ENCODE measurements at regions not wholly inside any gene's neighbourhood (a gene's known extent, or its start where the extent isn't known, plus 50 kb on each side); places are given as distances from the start of the nearest gene placed in this dataset.
"Not testable (repeated sequence)": the region's sequence is repeated elsewhere in the genome, so short reads cannot be mapped to it uniquely, and the experiment has no call there.

- H3K36me3 Mint-ChIP-seq = peaks cover 31% of the 10 kb centered on the region
- peaks cover 83% of the 10 kb centered on the region for H3K4me1 Mint-ChIP-seq
- ATAC-seq (peak; percentile 91), DNase-seq (ENCODE audit: low spot score in 2 of 2) (peak; percentile 34 to 81)
- peak overlapping the region; percentile 69 for H3K4me3 Mint-ChIP-seq
- no peaks in the 10 kb centered on the region for H3K9me3 Mint-ChIP-seq
- peak overlapping the region; percentile 89 for H3K27ac Mint-ChIP-seq
These were observed 123.0 kb upstream of the SLC39A10 start for GRCh38 chr2:195533771-195534642.

- no peak for ATAC-seq
- DNase-seq (ENCODE audit: low spot score in 2 of 2) = no peak
- Mint-ChIP-seq H3K9me3 (no peaks in the 10 kb centered on the region), H3K36me3 (peaks cover 31% of the 10 kb centered on the region), H3K4me3 (peak overlapping the region; percentile 69), H3K4me1 (peaks cover 72% of the 10 kb centered on the region), H3K27ac (peak overlapping the region; percentile 89)
These were observed 124.3 kb upstream of the SLC39A10 start for GRCh38 chr2:195532628-195533271.

- H3K4me1 Mint-ChIP-seq = peaks cover 68% of the 10 kb centered on the region
- DNase-seq (ENCODE audit: low spot score in 2 of 2) (no peak), ATAC-seq (no peak)
- peak overlapping the region; percentile 89 for H3K27ac Mint-ChIP-seq
- peak overlapping the region; percentile 69 for H3K4me3 Mint-ChIP-seq
- no peaks in the 10 kb centered on the region for H3K9me3 Mint-ChIP-seq
- H3K36me3 Mint-ChIP-seq = peaks cover 31% of the 10 kb centered on the region
These were observed 124.8 kb upstream of the SLC39A10 start for GRCh38 chr2:195532255-195532627.

DNA sequence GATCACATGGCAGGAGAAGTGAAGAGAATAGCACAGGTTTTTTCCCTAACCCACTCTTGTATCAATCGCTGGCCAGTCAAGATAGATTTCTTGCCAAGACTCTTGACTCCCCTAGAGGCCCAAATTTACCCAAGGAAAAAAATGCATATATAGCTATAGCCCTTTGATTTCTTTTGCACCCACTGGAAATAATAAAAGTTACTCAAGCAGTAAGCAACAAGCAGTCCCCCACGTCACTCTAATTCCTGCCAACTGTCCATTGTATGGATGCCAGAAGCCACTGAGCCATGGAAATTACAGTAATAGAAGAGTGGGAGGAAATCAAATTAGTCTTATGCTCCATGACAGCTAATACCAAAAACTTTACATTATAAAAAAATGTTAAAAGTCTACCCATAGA is 125.3 kb upstream of the SLC39A10 start:
- Mint-ChIP-seq H3K4me1 (peaks cover 63% of the 10 kb centered on the region), H3K9me3 (no peaks in the 10 kb centered on the region), H3K36me3 (peaks cover 28% of the 10 kb centered on the region), H3K27ac (no peak overlapping the region), H3K4me3 (peak overlapping the region; percentile 69)
- DNase-seq (ENCODE audit: low spot score in 2 of 2) = no peak
- no peak for ATAC-seq

DNA sequence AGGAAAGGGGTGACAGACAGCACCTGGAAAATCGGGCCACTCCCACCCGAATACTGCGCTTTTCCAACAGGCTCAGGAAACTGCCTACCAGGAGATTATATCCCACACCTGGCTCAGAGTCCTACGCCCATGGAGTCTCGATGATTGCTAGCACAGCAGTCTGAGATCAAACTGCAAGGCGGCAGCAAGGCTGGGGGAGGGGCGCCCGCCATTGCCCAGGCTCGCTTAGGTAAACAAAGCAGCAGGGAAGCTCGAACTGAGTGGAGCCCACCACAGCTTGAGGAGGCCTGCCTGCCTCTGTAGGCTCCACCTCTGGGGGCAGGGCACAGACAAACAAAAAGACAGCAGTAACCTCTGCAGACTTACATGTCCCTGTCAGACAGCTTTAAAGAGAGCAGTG is 133.8 kb upstream of the SLC39A10 start:
- H3K4me1 Mint-ChIP-seq; H3K27ac Mint-ChIP-seq; DNase-seq (ENCODE audit: low spot score in 2 of 2); H3K4me3 Mint-ChIP-seq; H3K9me3 Mint-ChIP-seq; H3K36me3 Mint-ChIP-seq; ATAC-seq: not testable (repeated sequence)

- peaks cover 4% of the 10 kb centered on the region for H3K9me3 Mint-ChIP-seq
- DNase-seq (ENCODE audit: low spot score in 2 of 2) (no peak), ATAC-seq (no peak)
- H3K4me1 Mint-ChIP-seq = no peaks in the 10 kb centered on the region
- no peak overlapping the region for H3K27ac Mint-ChIP-seq
- H3K36me3 Mint-ChIP-seq = no peaks in the 10 kb centered on the region
- no peak overlapping the region for H3K4me3 Mint-ChIP-seq
These were observed 135.4 kb upstream of the SLC39A10 start for GRCh38 chr2:195521589-195521988.

GRCh38 chr2:195520671-195521155 is 136.3 kb upstream of the SLC39A10 start:
- Mint-ChIP-seq H3K4me1 (no peaks in the 10 kb centered on the region), H3K9me3 (peaks cover under 1% of the 10 kb centered on the region), H3K36me3 (no peaks in the 10 kb centered on the region), H3K4me3 (no peak overlapping the region), H3K27ac (peak overlapping the region; percentile 1)
- ATAC-seq = no peak
- no peak for DNase-seq (ENCODE audit: low spot score in 2 of 2)

DNA sequence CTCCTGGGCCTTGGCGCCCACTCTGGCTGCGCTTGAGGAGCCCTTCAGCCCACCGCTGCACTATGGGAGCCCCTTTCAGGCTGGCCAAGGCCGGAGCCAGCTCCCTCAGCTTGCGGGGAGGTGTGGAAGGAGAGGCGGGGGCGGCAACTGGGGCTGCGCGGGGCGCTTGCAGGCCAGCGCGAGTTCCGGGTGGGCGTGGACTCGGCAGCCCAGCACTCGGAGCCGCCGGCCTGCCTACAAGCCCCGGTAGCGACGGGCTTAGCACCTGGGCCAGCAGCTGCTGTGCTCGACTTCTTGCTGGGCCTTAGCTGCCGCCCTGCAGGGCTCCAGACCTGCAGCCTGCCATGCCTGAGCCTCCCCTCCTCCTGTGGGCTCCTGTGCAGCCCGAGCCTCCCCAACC is 141.5 kb upstream of the SLC39A10 start:
- Mint-ChIP-seq H3K4me1 (no peaks in the 10 kb centered on the region), H3K4me3 (no peak overlapping the region), H3K9me3 (no peaks in the 10 kb centered on the region), H3K36me3 (no peaks in the 10 kb centered on the region), H3K27ac (no peak overlapping the region)
- no peak for DNase-seq (ENCODE audit: low spot score in 2 of 2)
- no peak for ATAC-seq

- no peaks in the 10 kb centered on the region for H3K9me3 Mint-ChIP-seq
- no peak overlapping the region for H3K27ac Mint-ChIP-seq
- no peak for DNase-seq (ENCODE audit: low spot score in 2 of 2)
- no peak overlapping the region for H3K4me3 Mint-ChIP-seq
- H3K36me3 Mint-ChIP-seq = no peaks in the 10 kb centered on the region
- no peak for ATAC-seq
- peaks cover 3% of the 10 kb centered on the region for H3K4me1 Mint-ChIP-seq
These were observed 142.7 kb upstream of the SLC39A10 start for GRCh38 chr2:195514365-195514764.

DNA sequence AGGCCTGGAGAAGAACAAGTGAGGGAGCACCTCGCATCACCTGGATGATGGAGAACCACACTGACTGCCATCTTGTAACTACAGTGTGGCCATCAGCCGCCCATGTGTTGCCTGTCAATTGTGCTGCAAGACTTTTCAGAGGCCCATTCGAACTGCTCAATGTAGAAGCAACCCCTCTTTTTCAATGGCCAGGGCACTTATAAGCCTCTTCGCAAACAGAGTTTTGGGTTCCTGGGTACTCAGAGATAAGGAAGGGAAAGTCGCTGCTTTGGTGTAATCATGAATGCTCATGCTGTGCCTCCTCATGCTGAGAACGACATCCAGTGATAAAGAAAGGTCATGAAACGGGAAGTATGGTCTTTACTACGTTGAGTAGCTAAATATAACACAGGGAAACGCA is 143.9 kb upstream of the SLC39A10 start:
- H3K4me3 Mint-ChIP-seq = no peak overlapping the region
- peaks cover 12% of the 10 kb centered on the region for H3K4me1 Mint-ChIP-seq
- H3K9me3 Mint-ChIP-seq = peaks cover 2% of the 10 kb centered on the region
- ATAC-seq (no peak), DNase-seq (ENCODE audit: low spot score in 2 of 2) (no peak)
- no peak overlapping the region for H3K27ac Mint-ChIP-seq
- no peaks in the 10 kb centered on the region for H3K36me3 Mint-ChIP-seq

DNA sequence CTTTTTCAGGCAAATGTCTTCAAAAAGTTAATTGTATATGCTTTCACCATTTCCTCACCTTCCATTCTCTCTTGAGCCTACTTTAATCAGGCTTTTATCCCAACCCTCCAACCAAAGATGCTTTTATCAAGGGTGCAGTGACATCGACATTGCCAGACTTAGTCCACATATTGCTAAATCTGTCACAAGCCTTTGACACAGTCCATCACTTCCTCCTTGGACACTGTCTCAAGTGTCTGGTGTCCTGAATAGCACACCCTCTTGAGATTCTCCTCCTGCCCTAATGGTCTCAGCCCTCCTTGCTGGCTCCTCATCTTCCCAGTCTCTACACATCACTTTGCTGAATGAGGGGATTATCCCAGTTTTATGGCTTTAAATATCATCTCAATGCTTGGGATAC is 147.5 kb upstream of the SLC39A10 start:
- DNase-seq (ENCODE audit: low spot score in 2 of 2) (no peak), ATAC-seq (no peak)
- Mint-ChIP-seq H3K27ac (no peak overlapping the region), H3K9me3 (peaks cover 4% of the 10 kb centered on the region), H3K4me3 (no peak overlapping the region), H3K36me3 (no peaks in the 10 kb centered on the region), H3K4me1 (peaks cover 20% of the 10 kb centered on the region)

DNA sequence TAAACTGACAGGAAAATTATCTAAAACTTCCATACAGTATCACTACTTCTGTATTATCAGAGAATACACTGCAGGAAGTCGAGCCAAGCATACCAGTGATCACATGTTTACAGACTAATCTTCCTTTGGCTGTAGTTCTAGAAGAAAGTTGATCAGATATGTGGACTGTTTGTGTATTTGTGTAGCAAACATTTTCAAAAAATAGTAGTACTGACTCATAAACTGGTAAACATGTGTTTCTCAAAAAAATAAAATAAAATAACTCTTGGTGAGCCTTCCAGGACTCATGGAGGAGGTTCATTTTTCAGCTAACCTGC is 148.9 kb upstream of the SLC39A10 start:
- Mint-ChIP-seq H3K27ac (no peak overlapping the region), H3K36me3 (no peaks in the 10 kb centered on the region), H3K4me1 (peaks cover 22% of the 10 kb centered on the region), H3K4me3 (no peak overlapping the region), H3K9me3 (peaks cover 5% of the 10 kb centered on the region)
- no peak for ATAC-seq
- DNase-seq (ENCODE audit: low spot score in 2 of 2) = no peak

- H3K4me3 Mint-ChIP-seq = no peak overlapping the region
- ATAC-seq (no peak), DNase-seq (ENCODE audit: low spot score in 2 of 2) (no peak)
- no peaks in the 10 kb centered on the region for H3K36me3 Mint-ChIP-seq
- H3K4me1 Mint-ChIP-seq = peaks cover 26% of the 10 kb centered on the region
- no peak overlapping the region for H3K27ac Mint-ChIP-seq
- peaks cover 5% of the 10 kb centered on the region for H3K9me3 Mint-ChIP-seq
These were observed 149.4 kb upstream of the SLC39A10 start for GRCh38 chr2:195507447-195508138.

- H3K36me3 Mint-ChIP-seq = no peaks in the 10 kb centered on the region
- ATAC-seq (no peak), DNase-seq (ENCODE audit: low spot score in 2 of 2) (no peak)
- H3K4me1 Mint-ChIP-seq = peaks cover 26% of the 10 kb centered on the region
- H3K4me3 Mint-ChIP-seq = no peak overlapping the region
- peaks cover 5% of the 10 kb centered on the region for H3K9me3 Mint-ChIP-seq
- no peak overlapping the region for H3K27ac Mint-ChIP-seq
These were observed 151.3 kb upstream of the SLC39A10 start for GRCh38 chr2:195505701-195506100.

DNA sequence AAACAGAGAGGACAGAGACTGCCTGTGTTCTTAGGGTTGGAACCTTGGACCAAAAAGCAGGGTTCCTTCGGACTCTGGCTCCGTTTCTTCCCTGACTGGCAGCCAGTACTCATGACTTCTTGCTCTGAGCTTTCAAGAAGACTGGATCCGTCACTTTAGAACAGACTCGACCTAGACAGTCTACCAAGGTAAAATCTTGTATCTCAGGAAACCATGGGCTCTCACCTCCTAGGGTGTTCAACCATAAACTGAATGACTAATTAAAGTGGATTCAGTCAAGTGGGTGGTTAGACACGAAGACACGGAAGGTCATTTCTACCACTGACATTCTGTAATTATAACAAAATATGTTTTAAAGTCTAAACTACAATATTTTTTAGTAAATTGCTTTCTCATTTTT is 153.8 kb upstream of the SLC39A10 start:
- peak overlapping the region; percentile 78 for H3K27ac Mint-ChIP-seq
- ATAC-seq (peak; percentile 97), DNase-seq (ENCODE audit: low spot score in 2 of 2) (no peak)
- peaks cover 15% of the 10 kb centered on the region for H3K4me1 Mint-ChIP-seq
- no peak overlapping the region for H3K4me3 Mint-ChIP-seq
- no peaks in the 10 kb centered on the region for H3K36me3 Mint-ChIP-seq
- peaks cover 3% of the 10 kb centered on the region for H3K9me3 Mint-ChIP-seq
